ENCODE measurements at regions not wholly inside any gene's neighbourhood (a gene's known extent, or its start where the extent isn't known, plus 50 kb on each side); places are given as distances from the start of the nearest gene placed in this dataset.
"Not testable (repeated sequence)": the region's sequence is repeated elsewhere in the genome, so short reads cannot be mapped to it uniquely, and the experiment has no call there.

- DNase-seq = no peak
Observed at GRCh38 chr4:128560754-128561495, 248.6 kb upstream of the JADE1 start.

- DNase-seq = no peak
Observed at GRCh38 chr4:128558896-128559679, 250.4 kb upstream of the JADE1 start.

- no peak for DNase-seq
Observed at GRCh38 chr4:128556756-128557155, 252.7 kb upstream of the JADE1 start.

- DNase-seq = no peak
Observed at GRCh38 chr4:128553686-128554515, 255.6 kb upstream of the JADE1 start.

GRCh38 chr4:128552586-128552907 lies 257.0 kb upstream of the JADE1 start:
- no peak for DNase-seq

- DNase-seq = no peak
Observed at GRCh38 chr4:128551280-128551679, 258.2 kb upstream of the JADE1 start.

- DNase-seq = no peak
Observed at GRCh38 chr4:128550060-128550459, 259.4 kb upstream of the JADE1 start.

GRCh38 chr4:128549636-128550035 lies 259.9 kb upstream of the JADE1 start:
- no peak for DNase-seq

- DNase-seq = no peak
Observed at GRCh38 chr4:128548381-128548780, 260.8 kb upstream of the PGRMC2 start.

GRCh38 chr4:128544272-128544671 lies 256.7 kb upstream of the PGRMC2 start:
- no peak for DNase-seq

GRCh38 chr4:128543696-128544095 lies 256.1 kb upstream of the PGRMC2 start:
- DNase-seq = no peak

GRCh38 chr4:128542047-128542446 lies 254.4 kb upstream of the PGRMC2 start:
- no peak for DNase-seq

- DNase-seq = no peak
Observed at GRCh38 chr4:128540122-128540521, 252.5 kb upstream of the PGRMC2 start.

- DNase-seq = no peak
Observed at GRCh38 chr4:128538111-128538882, 250.7 kb upstream of the PGRMC2 start.

- DNase-seq = no peak
Observed at GRCh38 chr4:128536746-128537145, 249.1 kb upstream of the PGRMC2 start.

- not testable (repeated sequence) for DNase-seq
Observed at GRCh38 chr4:128535510-128535909, 247.9 kb upstream of the PGRMC2 start.

GRCh38 chr4:128528793-128529553 lies 241.4 kb upstream of the PGRMC2 start:
- DNase-seq = no peak

- no peak for DNase-seq
Observed at GRCh38 chr4:128527946-128528576, 240.4 kb upstream of the PGRMC2 start.

- DNase-seq = no peak
Observed at GRCh38 chr4:128527351-128527750, 239.7 kb upstream of the PGRMC2 start.

GRCh38 chr4:128525992-128526630 lies 238.5 kb upstream of the PGRMC2 start:
- DNase-seq = no peak

GRCh38 chr4:128525387-128525786 lies 237.8 kb upstream of the PGRMC2 start:
- DNase-seq = no peak
